NCI-H187 treated with DMSO at 0.1 percent for 48 hours (cell line): ENCODE measurements at regions not wholly inside any gene's neighbourhood (a gene's known extent, or its start where the extent isn't known, plus 50 kb on each side); places are given as distances from the start of the nearest gene placed in this dataset.
A peak's percentile ranks its signal among the peaks of the same experiment; 100 is the strongest.

Source experiments
- DNase-seq: peaks from one replicate; lab custom pipeline; 2025; lab: John Stamatoyannopoulos, UW

- no peak for DNase-seq
These were observed 163.2 kb downstream of the DCK start for GRCh38 chr4:71156616-71157015.

- DNase-seq, result no peak
These were observed 168.9 kb downstream of the DCK start for GRCh38 chr4:71162386-71162785.

- no peak for DNase-seq
These were observed 169.9 kb downstream of the DCK start for GRCh38 chr4:71163317-71163716.

- DNase-seq, result no peak
These were observed 171.7 kb upstream of the SLC4A4 start for GRCh38 chr4:71167083-71167482.

GRCh38 chr4:71171592-71171991 is 167.2 kb upstream of the SLC4A4 start:
- DNase-seq, result no peak

GRCh38 chr4:71181332-71181731 is 157.5 kb upstream of the SLC4A4 start:
- DNase-seq, result no peak

- no peak for DNase-seq
These were observed 154.5 kb upstream of the SLC4A4 start for GRCh38 chr4:71184195-71184781.

- DNase-seq, result no peak
These were observed 153.8 kb upstream of the SLC4A4 start for GRCh38 chr4:71185037-71185436.

- DNase-seq, result no peak
These were observed 152.6 kb upstream of the SLC4A4 start for GRCh38 chr4:71186257-71186565.

- DNase-seq, result no peak
These were observed 152.0 kb upstream of the SLC4A4 start for GRCh38 chr4:71186566-71187403.

GRCh38 chr4:71187404-71188155 is 151.2 kb upstream of the SLC4A4 start:
- DNase-seq, result no peak

GRCh38 chr4:71188156-71188640 is 150.6 kb upstream of the SLC4A4 start:
- no peak for DNase-seq

- DNase-seq, result no peak
These were observed 149.9 kb upstream of the SLC4A4 start for GRCh38 chr4:71188951-71189350.

- DNase-seq, result no peak
These were observed 149.3 kb upstream of the SLC4A4 start for GRCh38 chr4:71189471-71189870.

- DNase-seq, result no peak
These were observed 144.4 kb upstream of the SLC4A4 start for GRCh38 chr4:71194454-71194853.

- DNase-seq, result no peak
These were observed 142.9 kb upstream of the SLC4A4 start for GRCh38 chr4:71195924-71196323.

- DNase-seq, result no peak
These were observed 139.9 kb upstream of the SLC4A4 start for GRCh38 chr4:71198958-71199357.

- DNase-seq, result no peak
These were observed 137.8 kb upstream of the SLC4A4 start for GRCh38 chr4:71201057-71201456.

GRCh38 chr4:71201817-71202576 is 136.8 kb upstream of the SLC4A4 start:
- DNase-seq, result no peak

GRCh38 chr4:71202705-71203104 is 136.1 kb upstream of the SLC4A4 start:
- DNase-seq, result no peak

GRCh38 chr4:71204056-71204455 is 134.8 kb upstream of the SLC4A4 start:
- DNase-seq, result no peak

GRCh38 chr4:71206763-71207162 is 132.1 kb upstream of the SLC4A4 start:
- peak; percentile 82 for DNase-seq
